ENCODE measurements at regions not wholly inside any gene's neighbourhood (a gene's known extent, or its start where the extent isn't known, plus 50 kb on each side); places are given as distances from the start of the nearest gene placed in this dataset.

- H3K4me3 ChIP-seq (ENCODE audit: low read depth in 2 of 2, low read length in 1 of 2), result no peak overlapping the region
- H3K4me1 ChIP-seq (ENCODE audit: control insufficient read depth in 1 of 2, insufficient read depth in 2 of 2, low read depth in 1 of 2, low read length in 1 of 2), result peaks cover 0 to 12% of the 10 kb centered on the region in 2 experiments; a peak in 2 of 4 replicates
- H3K4me2 ChIP-seq, result no peak overlapping the region
- H2AFZ ChIP-seq (ENCODE audit: low read depth), result no peak overlapping the region
- H3K79me2 ChIP-seq (ENCODE audit: insufficient read depth), result no peaks in the 10 kb centered on the region
- peak; percentile 13 for DNase-seq
- no peaks in the 10 kb centered on the region for H3F3A ChIP-seq (replicated peaks; ENCODE audit: insufficient read depth)
- H4K20me1 ChIP-seq (ENCODE audit: insufficient read depth), result 0 out of 2 replicates have a peak, but pooled peaks cover 2% of the 10 kb centered on the region
- no peaks in the 10 kb centered on the region for H3K27me3 ChIP-seq (ENCODE audit: insufficient read depth)
- no peak overlapping the region for H3K27ac ChIP-seq (ENCODE audit: low read depth in 2 of 2, low read length in 1 of 2)
- no peaks in the 10 kb centered on the region for H3K9me2 ChIP-seq
- WGBS (ENCODE audit: low lambda C conversion rate), result 48% methylated on average over 7 of the region's 7 CpGs
- ChIA-PET CTCF (interaction anchor here (1.0 to 1.4 kb wide), 4 partner anchors 20 to 477 kb away, joined by 3 to 5 read pairs (median 4); no protein-coding TSS in a partner anchor), POLR2A (no interaction called here)
- H3K9me3 ChIP-seq, result no peaks in the 10 kb centered on the region
- H3K9ac ChIP-seq, result no peak overlapping the region
- H3K36me3 ChIP-seq (replicated peaks in 1 of 2; ENCODE audit: control insufficient read depth in 1 of 2, insufficient read depth in 2 of 2, low read length in 1 of 2), result no peaks in the 10 kb centered on the region
- no peak for TF ChIP-seq RFX5 (IDR thresholded peaks at IDR 0.05; ENCODE audit: low read length)
Observed at GRCh38 chr2:17249249-17249648, 269.0 kb downstream of the RAD51AP2 start.

GRCh38 chr2:17245906-17246305, 272.3 kb downstream of the RAD51AP2 start:
- H3K4me3 ChIP-seq (ENCODE audit: low read depth in 2 of 2, low read length in 1 of 2), result no peak overlapping the region
- 45% methylated on average over 2 of the region's 2 CpGs for WGBS (ENCODE audit: low lambda C conversion rate)
- CTCF ChIA-PET, result interaction anchor here (0.6 to 2.1 kb wide), 7 partner anchors 10 to 65 kb away, joined by 3 to 9 read pairs (median 3); no protein-coding TSS in a partner anchor
- H3K27ac ChIP-seq (ENCODE audit: low read depth in 2 of 2, low read length in 1 of 2), result no peak overlapping the region
- no peak for DNase-seq
- H3K4me1 ChIP-seq (ENCODE audit: control insufficient read depth in 1 of 2, insufficient read depth in 2 of 2, low read depth in 1 of 2, low read length in 1 of 2), result peaks cover 0 to 7% of the 10 kb centered on the region in 2 experiments; a peak in 3 of 4 replicates
- POLR2A ChIA-PET, result no interaction called here
- H2AFZ ChIP-seq (ENCODE audit: low read depth), result no peak overlapping the region
- H4K20me1 ChIP-seq (ENCODE audit: insufficient read depth), result no peaks in the 10 kb centered on the region
- no peaks in the 10 kb centered on the region for H3K9me2 ChIP-seq
- H3K27me3 ChIP-seq (ENCODE audit: insufficient read depth), result no peaks in the 10 kb centered on the region
- no peak overlapping the region for H3K9ac ChIP-seq
- H3F3A ChIP-seq (replicated peaks; ENCODE audit: insufficient read depth), result no peaks in the 10 kb centered on the region
- no peaks in the 10 kb centered on the region for H3K36me3 ChIP-seq (replicated peaks in 1 of 2; ENCODE audit: control insufficient read depth in 1 of 2, insufficient read depth in 2 of 2, low read length in 1 of 2)
- TF ChIP-seq EP300 (IDR thresholded peaks at IDR 0.05; ENCODE audit: borderline replicate concordance in 1 of 2, low read depth in 1 of 2, low read length in 1 of 2), result 0 out of 4 replicates have a peak, but pooled peaks of 1 of the 2 experiments have one; percentile 37
- TF ChIP-seq RAD21 (IDR thresholded peaks at IDR 0.05; ENCODE audit: low read length), result peak; percentile 29; the same call in 1 of the 2 replicates
- TF ChIP-seq GABPA (IDR thresholded peaks at IDR 0.05; ENCODE audit: low read depth), result no peak
- H3K9me3 ChIP-seq, result no peaks in the 10 kb centered on the region
- H3K79me2 ChIP-seq (ENCODE audit: insufficient read depth), result no peaks in the 10 kb centered on the region
- no peak overlapping the region for H3K4me2 ChIP-seq

- no peaks in the 10 kb centered on the region for H3K79me2 ChIP-seq (ENCODE audit: insufficient read depth)
- H4K20me1 ChIP-seq (ENCODE audit: insufficient read depth), result no peaks in the 10 kb centered on the region
- POLR2A ChIA-PET, result no interaction called here
- H3K27me3 ChIP-seq (ENCODE audit: insufficient read depth), result no peaks in the 10 kb centered on the region
- no peak overlapping the region for H3K4me3 ChIP-seq (ENCODE audit: low read depth in 2 of 2, low read length in 1 of 2)
- no peak overlapping the region for H3K4me2 ChIP-seq
- H3K36me3 ChIP-seq (replicated peaks in 1 of 2; ENCODE audit: control insufficient read depth in 1 of 2, insufficient read depth in 2 of 2, low read length in 1 of 2), result no peaks in the 10 kb centered on the region
- no peaks in the 10 kb centered on the region for H3F3A ChIP-seq (replicated peaks; ENCODE audit: insufficient read depth)
- DNase-seq, result no peak
- 64% methylated on average over 3 of the region's 3 CpGs for WGBS (ENCODE audit: low lambda C conversion rate)
- no peak overlapping the region for H3K27ac ChIP-seq (ENCODE audit: low read depth in 2 of 2, low read length in 1 of 2)
- H3K9ac ChIP-seq, result no peak overlapping the region
- H3K4me1 ChIP-seq (ENCODE audit: control insufficient read depth in 1 of 2, insufficient read depth in 2 of 2, low read depth in 1 of 2, low read length in 1 of 2), result no peaks in the 10 kb centered on the region; a peak in 1 of 4 replicates
- H2AFZ ChIP-seq (ENCODE audit: low read depth), result no peak overlapping the region
- TF ChIP-seq PBX3 (IDR thresholded peaks at IDR 0.05), result no peak
- no peak for TF ChIP-seq CTCF (IDR thresholded peaks at IDR 0.05)
- no peak for TF ChIP-seq MEF2A (IDR thresholded peaks at IDR 0.05; ENCODE audit: borderline replicate concordance, low read depth)
- no peak for TF ChIP-seq REST (IDR thresholded peaks at IDR 0.05; ENCODE audit: low read depth, low read length)
- TF ChIP-seq YY1 (IDR thresholded peaks at IDR 0.05; ENCODE audit: low read depth), result no peak
- no peak for TF ChIP-seq GATA2 (CRISPR knock-in tag; IDR thresholded peaks at IDR 0.05)
- TF ChIP-seq MXI1 (IDR thresholded peaks at IDR 0.05; ENCODE audit: low read depth, low read length), result no peak
- H3K9me2 ChIP-seq, result no peaks in the 10 kb centered on the region
- CTCF ChIA-PET, result interaction anchor here (0.8 to 2.0 kb wide), 3 partner anchors 8 to 469 kb away, joined by 3 to 7 read pairs (median 3); no protein-coding TSS in a partner anchor
- no peaks in the 10 kb centered on the region for H3K9me3 ChIP-seq
Observed at GRCh38 chr2:17242813-17243485, 275.3 kb downstream of the RAD51AP2 start.
